HCT116 (cell line): ENCODE measurements at regions not wholly inside any gene's neighbourhood (a gene's known extent, or its start where the extent isn't known, plus 50 kb on each side); places are given as distances from the start of the nearest gene placed in this dataset.

Experiments
- CTCF ChIP-seq, 3 experiments: fragments of 200-600 bp in 1 of 3; sonication (generic) in 1 of 3; IDR thresholded peaks in 2 of 3; conservative IDR thresholded peaks in 1 of 3; 2 replicates each; pipeline ENCODE4 v1.5.1; 2012 to 2017; ENCODE audit warnings: low read depth in 2 of 3, low read length in 2 of 3, antibody characterized with exemption in 1 of 3, borderline replicate concordance in 1 of 3, control low read depth in 1 of 3, mild to moderate bottlenecking in 1 of 3, mixed read lengths in 1 of 3, mixed run types in 1 of 3, moderate library complexity in 1 of 3; ENCODE audit not compliant: insufficient read depth in 1 of 3
- ELF1 ChIP-seq: IDR thresholded peaks from 2 replicates; pipeline ENCODE4 v1.6.1; 2012; ENCODE audit warnings: low read depth, borderline replicate concordance
- EZH2 ChIP-seq: fragments of 200-600 bp; sonication (generic); IDR thresholded peaks from 2 replicates; pipeline ENCODE4 v1.6.1; 2017; ENCODE audit warnings: antibody characterized with exemption, mixed run types
- POLR2A ChIP-seq: IDR thresholded peaks from 2 replicates; pipeline ENCODE4 v1.7.0; 2011; ENCODE audit warnings: borderline replicate concordance; ENCODE audit not compliant: insufficient read depth, insufficient read length; ENCODE audit errors: extremely low read depth
- POLR2AphosphoS5 ChIP-seq: IDR thresholded peaks from 2 replicates; pipeline ENCODE4 v1.6.1; 2011; ENCODE audit warnings: mild to moderate bottlenecking, low read depth, low read length, moderate library complexity
- RAD21 ChIP-seq: IDR thresholded peaks from 2 replicates; pipeline ENCODE4 v1.6.1; 2012; ENCODE audit warnings: low read depth, mild to moderate bottlenecking
- SRF ChIP-seq: IDR thresholded peaks from 2 replicates; pipeline ENCODE4 v1.6.1; 2012; ENCODE audit warnings: low read depth
- YY1 ChIP-seq: IDR thresholded peaks from 2 replicates; pipeline ENCODE4 v1.6.1; 2011; ENCODE audit warnings: low read length, low read depth, moderate library complexity, mild to moderate bottlenecking; ENCODE audit not compliant: insufficient replicate concordance; ENCODE audit errors: extremely low read depth

GRCh38 chr5:111627862-111628261 lies 115.5 kb upstream of the STARD4 start:
- TF ChIP-seq POLR2AphosphoS5 (no peak), POLR2A (no peak), CTCF (IDR thresholded peaks at IDR 0.05 in 2 of 3, conservative IDR thresholded peaks at IDR 0.05 in 1 of 3; ENCODE audit: borderline replicate concordance in 1 of 3, insufficient read depth in 1 of 3, low read depth in 2 of 3, low read length in 2 of 3) (no peak), RAD21 (no peak), SRF (no peak), ELF1 (no peak), EZH2 (no peak), YY1 (no peak)
